ENCODE measurements at regions not wholly inside any gene's neighbourhood (a gene's known extent, or its start where the extent isn't known, plus 50 kb on each side); places are given as distances from the start of the nearest gene placed in this dataset.
"Not testable (repeated sequence)": the region's sequence is repeated elsewhere in the genome, so short reads cannot be mapped to it uniquely, and the experiment has no call there.

- TF ChIP-seq PAX5 (IDR thresholded peaks at IDR 0.05; ENCODE audit: insufficient read depth, low read length, severe bottlenecking) (no peak), POLR2A (IDR thresholded peaks at IDR 0.05; ENCODE audit: low read depth, low read length) (no peak), POLR2AphosphoS5 (IDR thresholded peaks at IDR 0.05; ENCODE audit: low read depth, low read length) (no peak), POU2F2 (IDR thresholded peaks at IDR 0.05; ENCODE audit: low read depth, low read length) (no peak), SPI1 (IDR thresholded peaks at IDR 0.05; ENCODE audit: low read depth, low read length) (no peak), TAF1 (IDR thresholded peaks at IDR 0.05; ENCODE audit: low read depth, low read length) (no peak)
- DNase-seq (ENCODE audit: insufficient read length, low spot score), result no peak
- FAIRE-seq, result no peak
Observed at GRCh38 chr15:70375586-70375985, 277.9 kb upstream of the TLE3 start.

GRCh38 chr15:70375006-70375431 lies 277.3 kb upstream of the TLE3 start:
- DNase-seq (ENCODE audit: insufficient read length, low spot score) (no peak), FAIRE-seq (no peak)
- TF ChIP-seq POLR2A (IDR thresholded peaks at IDR 0.05; ENCODE audit: low read depth, low read length), result no peak
- TF ChIP-seq POU2F2 (IDR thresholded peaks at IDR 0.05; ENCODE audit: low read depth, low read length), result no peak
- no peak for TF ChIP-seq POLR2AphosphoS5 (IDR thresholded peaks at IDR 0.05; ENCODE audit: low read depth, low read length)
- TF ChIP-seq PAX5 (IDR thresholded peaks at IDR 0.05; ENCODE audit: insufficient read depth, low read length, severe bottlenecking), result no peak
- TF ChIP-seq SPI1 (IDR thresholded peaks at IDR 0.05; ENCODE audit: low read depth, low read length), result no peak
- TF ChIP-seq TAF1 (IDR thresholded peaks at IDR 0.05; ENCODE audit: low read depth, low read length), result no peak

GRCh38 chr15:70374096-70374495 lies 276.4 kb upstream of the TLE3 start:
- TF ChIP-seq POLR2AphosphoS5 (IDR thresholded peaks at IDR 0.05; ENCODE audit: low read depth, low read length), result no peak
- TF ChIP-seq SPI1 (IDR thresholded peaks at IDR 0.05; ENCODE audit: low read depth, low read length), result no peak
- TF ChIP-seq POU2F2 (IDR thresholded peaks at IDR 0.05; ENCODE audit: low read depth, low read length), result no peak
- no peak for TF ChIP-seq POLR2A (IDR thresholded peaks at IDR 0.05; ENCODE audit: low read depth, low read length)
- TF ChIP-seq PAX5 (IDR thresholded peaks at IDR 0.05; ENCODE audit: insufficient read depth, low read length, severe bottlenecking), result no peak
- TF ChIP-seq TAF1 (IDR thresholded peaks at IDR 0.05; ENCODE audit: low read depth, low read length), result no peak
- FAIRE-seq (no peak), DNase-seq (ENCODE audit: insufficient read length, low spot score) (no peak)

- FAIRE-seq; DNase-seq (ENCODE audit: insufficient read length, low spot score): not testable (repeated sequence)
Observed at GRCh38 chr15:70373439-70373838, 275.7 kb upstream of the TLE3 start.

- FAIRE-seq; DNase-seq (ENCODE audit: insufficient read length, low spot score): not testable (repeated sequence)
Observed at GRCh38 chr15:70367913-70368705, 270.4 kb upstream of the TLE3 start.

GRCh38 chr15:70364023-70364422 lies 266.3 kb upstream of the TLE3 start:
- not testable (repeated sequence) for DNase-seq (ENCODE audit: insufficient read length, low spot score); FAIRE-seq

- no peak for TF ChIP-seq POLR2A (IDR thresholded peaks at IDR 0.05; ENCODE audit: low read depth, low read length)
- TF ChIP-seq POLR2AphosphoS5 (IDR thresholded peaks at IDR 0.05; ENCODE audit: low read depth, low read length), result no peak
- no peak for TF ChIP-seq SPI1 (IDR thresholded peaks at IDR 0.05; ENCODE audit: low read depth, low read length)
- TF ChIP-seq TAF1 (IDR thresholded peaks at IDR 0.05; ENCODE audit: low read depth, low read length), result no peak
- TF ChIP-seq PAX5 (IDR thresholded peaks at IDR 0.05; ENCODE audit: insufficient read depth, low read length, severe bottlenecking), result no peak
- no peak for TF ChIP-seq POU2F2 (IDR thresholded peaks at IDR 0.05; ENCODE audit: low read depth, low read length)
- DNase-seq (ENCODE audit: insufficient read length, low spot score) (no peak), FAIRE-seq (no peak)
Observed at GRCh38 chr15:70362886-70363285, 265.2 kb upstream of the TLE3 start.

GRCh38 chr15:70362350-70362749 lies 264.6 kb upstream of the TLE3 start:
- no peak for FAIRE-seq
- no peak for DNase-seq (ENCODE audit: insufficient read length, low spot score)
- no peak for TF ChIP-seq SPI1 (IDR thresholded peaks at IDR 0.05; ENCODE audit: low read depth, low read length)
- no peak for TF ChIP-seq POLR2AphosphoS5 (IDR thresholded peaks at IDR 0.05; ENCODE audit: low read depth, low read length)
- no peak for TF ChIP-seq POLR2A (IDR thresholded peaks at IDR 0.05; ENCODE audit: low read depth, low read length)
- TF ChIP-seq POU2F2 (IDR thresholded peaks at IDR 0.05; ENCODE audit: low read depth, low read length), result no peak
- TF ChIP-seq PAX5 (IDR thresholded peaks at IDR 0.05; ENCODE audit: insufficient read depth, low read length, severe bottlenecking), result no peak
- no peak for TF ChIP-seq TAF1 (IDR thresholded peaks at IDR 0.05; ENCODE audit: low read depth, low read length)

- FAIRE-seq (no peak), DNase-seq (ENCODE audit: insufficient read length, low spot score) (no peak)
- TF ChIP-seq POLR2AphosphoS5 (IDR thresholded peaks at IDR 0.05; ENCODE audit: low read depth, low read length), result no peak
- no peak for TF ChIP-seq TAF1 (IDR thresholded peaks at IDR 0.05; ENCODE audit: low read depth, low read length)
- no peak for TF ChIP-seq PAX5 (IDR thresholded peaks at IDR 0.05; ENCODE audit: insufficient read depth, low read length, severe bottlenecking)
- no peak for TF ChIP-seq POLR2A (IDR thresholded peaks at IDR 0.05; ENCODE audit: low read depth, low read length)
- TF ChIP-seq POU2F2 (IDR thresholded peaks at IDR 0.05; ENCODE audit: low read depth, low read length), result no peak
- no peak for TF ChIP-seq SPI1 (IDR thresholded peaks at IDR 0.05; ENCODE audit: low read depth, low read length)
Observed at GRCh38 chr15:70361891-70362290, 264.2 kb upstream of the TLE3 start.

- DNase-seq (ENCODE audit: insufficient read length, low spot score) (no peak), FAIRE-seq (no peak)
- TF ChIP-seq POLR2A (IDR thresholded peaks at IDR 0.05; ENCODE audit: low read depth, low read length), result no peak
- TF ChIP-seq TAF1 (IDR thresholded peaks at IDR 0.05; ENCODE audit: low read depth, low read length), result no peak
- TF ChIP-seq POU2F2 (IDR thresholded peaks at IDR 0.05; ENCODE audit: low read depth, low read length), result no peak
- TF ChIP-seq PAX5 (IDR thresholded peaks at IDR 0.05; ENCODE audit: insufficient read depth, low read length, severe bottlenecking), result no peak
- no peak for TF ChIP-seq POLR2AphosphoS5 (IDR thresholded peaks at IDR 0.05; ENCODE audit: low read depth, low read length)
- no peak for TF ChIP-seq SPI1 (IDR thresholded peaks at IDR 0.05; ENCODE audit: low read depth, low read length)
Observed at GRCh38 chr15:70361106-70361505, 263.4 kb upstream of the TLE3 start.

Data from GM12891 (cell line).